Hippocampal formation (tissue), 2 donors: ENCODE measurements at regions not wholly inside any gene's neighbourhood (a gene's known extent, or its start where the extent isn't known, plus 50 kb on each side); places are given as distances from the start of the nearest gene placed in this dataset.
"Not testable (repeated sequence)": the region's sequence is repeated elsewhere in the genome, so short reads cannot be mapped to it uniquely, and the experiment has no call there.

ENCODE experiments used
- DNase-seq, 2 donors: peaks; one replicate each; lab custom pipeline; 2025; lab: John Stamatoyannopoulos, UW

- DNase-seq: no peak
These were observed 80.1 kb upstream of the SHANK2 start for GRCh38 chr11:71332447-71332846.

GRCh38 chr11:71332046-71332445 lies 79.7 kb upstream of the SHANK2 start:
- DNase-seq: no peak

GRCh38 chr11:71331631-71332030 lies 79.3 kb upstream of the SHANK2 start:
- DNase-seq: no peak

- no peak for DNase-seq
These were observed 78.6 kb upstream of the SHANK2 start for GRCh38 chr11:71330996-71331395.

GRCh38 chr11:71330349-71330748 lies 78.0 kb upstream of the SHANK2 start:
- DNase-seq: no peak

- no peak for DNase-seq
These were observed 77.4 kb upstream of the SHANK2 start for GRCh38 chr11:71329786-71330185.

GRCh38 chr11:71329165-71329510 lies 76.8 kb upstream of the SHANK2 start:
- DNase-seq: no peak

GRCh38 chr11:71327156-71328085 lies 75.0 kb upstream of the SHANK2 start:
- DNase-seq: no peak

GRCh38 chr11:71326328-71326940 lies 74.1 kb upstream of the SHANK2 start:
- no peak for DNase-seq

- no peak for DNase-seq
These were observed 73.3 kb upstream of the SHANK2 start for GRCh38 chr11:71325418-71326327.

- DNase-seq: no peak
These were observed 72.5 kb upstream of the SHANK2 start for GRCh38 chr11:71324788-71325417.

- DNase-seq: no peak
These were observed 71.6 kb upstream of the SHANK2 start for GRCh38 chr11:71323876-71324526.

- DNase-seq: no peak
These were observed 70.6 kb upstream of the SHANK2 start for GRCh38 chr11:71322861-71323582.

- DNase-seq: no peak
These were observed 69.9 kb upstream of the SHANK2 start for GRCh38 chr11:71322192-71322735.

GRCh38 chr11:71321433-71322191 lies 69.2 kb upstream of the SHANK2 start:
- no peak for DNase-seq

- no peak for DNase-seq
These were observed 64.3 kb upstream of the SHANK2 start for GRCh38 chr11:71316701-71317100.

GRCh38 chr11:71312616-71313015 lies 60.2 kb upstream of the SHANK2 start:
- DNase-seq: not testable (repeated sequence)

GRCh38 chr11:71311928-71312510 lies 59.6 kb upstream of the SHANK2 start:
- no peak for DNase-seq
